GM12873 (cell line): ENCODE measurements at regions not wholly inside any gene's neighbourhood (a gene's known extent, or its start where the extent isn't known, plus 50 kb on each side); places are given as distances from the start of the nearest gene placed in this dataset.

Source experiments
- CTCF ChIP-seq: IDR thresholded peaks from 2 replicates; pipeline ENCODE4 v1.5.1; 2012; ENCODE audit warnings: low read depth, mild to moderate bottlenecking, moderate library complexity, low read length, control low read depth; ENCODE audit not compliant: insufficient read depth; ENCODE audit errors: missing control alignments

- TF ChIP-seq CTCF, result no peak
Measured at GRCh38 chr2:226531061-226531810, 268.4 kb downstream of the IRS1 start.

- no peak for TF ChIP-seq CTCF
Measured at GRCh38 chr2:226529556-226529955, 270.1 kb downstream of the IRS1 start.

- TF ChIP-seq CTCF, result no peak
Measured at GRCh38 chr2:226526716-226527115, 272.9 kb downstream of the IRS1 start.

- no peak for TF ChIP-seq CTCF
Measured at GRCh38 chr2:226524381-226524843, 275.2 kb downstream of the IRS1 start.

- no peak for TF ChIP-seq CTCF
Measured at GRCh38 chr2:226520723-226521122, 278.9 kb downstream of the IRS1 start.

- TF ChIP-seq CTCF, result no peak
Measured at GRCh38 chr2:226515344-226516055, 284.1 kb downstream of the IRS1 start.

GRCh38 chr2:226514895-226515294, 284.7 kb downstream of the IRS1 start:
- TF ChIP-seq CTCF, result no peak
